HFFc6 (cell line): ENCODE measurements at regions not wholly inside any gene's neighbourhood (a gene's known extent, or its start where the extent isn't known, plus 50 kb on each side); places are given as distances from the start of the nearest gene placed in this dataset.

ENCODE experiments used
- DNase-seq: peaks from one replicate; pipeline ENCODE4 v3.0.0-alpha.2; 2018
- H3K27ac Mint-ChIP-seq: 2 replicates; pipeline ENCODE4 v1.8.0; 2020; ENCODE audit warnings: mild to moderate bottlenecking, mixed read lengths
- H3K27me3 Mint-ChIP-seq: 2 replicates; pipeline ENCODE4 v1.8.0; 2021; ENCODE audit warnings: mild to moderate bottlenecking, moderate library complexity, mixed read lengths; ENCODE audit not compliant: insufficient read depth
- H3K36me3 Mint-ChIP-seq: 2 replicates; pipeline ENCODE4 v1.8.0; 2021; ENCODE audit warnings: low read depth, mixed read lengths
- H3K4me1 Mint-ChIP-seq: 2 replicates; pipeline ENCODE4 v1.8.0; 2020; ENCODE audit warnings: low read depth, mixed read lengths
- H3K4me3 Mint-ChIP-seq: 2 replicates; pipeline ENCODE4 v1.8.0; 2020; ENCODE audit warnings: mild to moderate bottlenecking, moderate library complexity, mixed read lengths
- H3K9me3 Mint-ChIP-seq: 2 replicates; pipeline ENCODE4 v1.8.0; 2020; ENCODE audit warnings: mild to moderate bottlenecking, mixed read lengths
- TF ChIP-seq, protein P1 (sequence below): fragments of 200-600 bp; sonication (generic); IDR thresholded peaks from 2 replicates; pipeline ENCODE4 v1.5.0; 2021; ENCODE audit warnings: antibody characterized with exemption, mild to moderate bottlenecking

GRCh38 chr2:71934595-71935261 lies 212.9 kb downstream of the CYP26B1 start:
- H3K27ac Mint-ChIP-seq, result peak overlapping the region; percentile 90
- peaks cover 6% of the 10 kb centered on the region; the same call in 1 of the 2 replicates for H3K27me3 Mint-ChIP-seq
- no peak for DNase-seq
- no peaks in the 10 kb centered on the region for H3K9me3 Mint-ChIP-seq
- H3K4me3 Mint-ChIP-seq, result peak overlapping the region; percentile 47
- peaks cover 49% of the 10 kb centered on the region for H3K4me1 Mint-ChIP-seq
- TF ChIP-seq, protein P1, sequence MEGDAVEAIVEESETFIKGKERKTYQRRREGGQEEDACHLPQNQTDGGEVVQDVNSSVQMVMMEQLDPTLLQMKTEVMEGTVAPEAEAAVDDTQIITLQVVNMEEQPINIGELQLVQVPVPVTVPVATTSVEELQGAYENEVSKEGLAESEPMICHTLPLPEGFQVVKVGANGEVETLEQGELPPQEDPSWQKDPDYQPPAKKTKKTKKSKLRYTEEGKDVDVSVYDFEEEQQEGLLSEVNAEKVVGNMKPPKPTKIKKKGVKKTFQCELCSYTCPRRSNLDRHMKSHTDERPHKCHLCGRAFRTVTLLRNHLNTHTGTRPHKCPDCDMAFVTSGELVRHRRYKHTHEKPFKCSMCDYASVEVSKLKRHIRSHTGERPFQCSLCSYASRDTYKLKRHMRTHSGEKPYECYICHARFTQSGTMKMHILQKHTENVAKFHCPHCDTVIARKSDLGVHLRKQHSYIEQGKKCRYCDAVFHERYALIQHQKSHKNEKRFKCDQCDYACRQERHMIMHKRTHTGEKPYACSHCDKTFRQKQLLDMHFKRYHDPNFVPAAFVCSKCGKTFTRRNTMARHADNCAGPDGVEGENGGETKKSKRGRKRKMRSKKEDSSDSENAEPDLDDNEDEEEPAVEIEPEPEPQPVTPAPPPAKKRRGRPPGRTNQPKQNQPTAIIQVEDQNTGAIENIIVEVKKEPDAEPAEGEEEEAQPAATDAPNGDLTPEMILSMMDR, result no peak
- peaks cover 5% of the 10 kb centered on the region; the same call in 1 of the 2 replicates for H3K36me3 Mint-ChIP-seq

- 0 out of 2 replicates have a peak overlapping the region, but pooled peaks have one; percentile 57 for H3K27ac Mint-ChIP-seq
- peaks cover 5% of the 10 kb centered on the region; the same call in 1 of the 2 replicates for H3K36me3 Mint-ChIP-seq
- DNase-seq, result no peak
- TF ChIP-seq, protein P1, result no peak
- peaks cover 6% of the 10 kb centered on the region; the same call in 1 of the 2 replicates for H3K27me3 Mint-ChIP-seq
- no peak overlapping the region; the same call in 1 of the 2 replicates for H3K4me3 Mint-ChIP-seq
- peaks cover 49% of the 10 kb centered on the region for H3K4me1 Mint-ChIP-seq
- no peaks in the 10 kb centered on the region for H3K9me3 Mint-ChIP-seq
Measured at GRCh38 chr2:71934320-71934593, 213.4 kb downstream of the CYP26B1 start.

GRCh38 chr2:71933467-71934319 lies 214.0 kb downstream of the CYP26B1 start:
- H3K27me3 Mint-ChIP-seq, result peaks cover 6% of the 10 kb centered on the region; the same call in 1 of the 2 replicates
- DNase-seq, result peak; percentile 43
- peaks cover 49% of the 10 kb centered on the region for H3K4me1 Mint-ChIP-seq
- peak overlapping the region; percentile 57 for H3K27ac Mint-ChIP-seq
- TF ChIP-seq, protein P1, result peak; percentile 66
- peaks cover 1% of the 10 kb centered on the region; the same call in 1 of the 2 replicates for H3K36me3 Mint-ChIP-seq
- H3K9me3 Mint-ChIP-seq, result no peaks in the 10 kb centered on the region
- peak overlapping the region; percentile 11; the same call in 1 of the 2 replicates for H3K4me3 Mint-ChIP-seq

DNA sequence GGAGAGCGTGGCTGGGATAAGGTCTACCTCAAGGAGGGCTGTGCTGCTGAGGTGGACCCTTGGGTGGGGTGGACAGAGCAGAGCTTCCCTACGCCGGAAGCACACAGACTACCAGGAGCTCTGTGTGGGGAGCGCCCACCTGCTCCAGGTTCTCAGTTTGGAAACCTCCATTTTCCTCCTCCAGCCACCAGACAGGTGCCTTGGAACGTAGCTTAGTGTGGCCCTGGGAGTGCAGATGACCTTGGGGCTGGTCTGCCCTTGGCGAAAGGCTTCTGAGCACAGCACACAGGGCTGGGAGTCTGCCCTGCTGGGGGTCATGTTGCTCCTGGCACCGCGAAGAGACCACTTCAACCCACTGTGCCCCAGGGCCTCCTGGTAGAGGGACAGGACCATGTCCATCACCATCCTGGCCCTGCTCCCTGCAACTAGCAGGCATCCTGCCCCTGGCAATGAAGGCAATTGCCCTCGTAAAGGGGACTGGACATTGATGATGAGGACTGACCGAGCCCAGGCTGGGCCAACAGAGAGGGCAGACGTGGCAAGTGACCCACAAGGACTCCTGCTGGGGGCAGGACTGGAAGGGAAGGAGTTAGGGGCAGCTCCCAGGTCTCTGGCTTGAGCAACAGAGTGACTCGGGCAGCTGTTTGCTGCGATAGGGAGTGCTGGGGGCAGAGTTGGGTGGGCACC lies 214.7 kb downstream of the CYP26B1 start:
- H3K27ac Mint-ChIP-seq, result no peak overlapping the region
- H3K4me1 Mint-ChIP-seq, result peaks cover 49% of the 10 kb centered on the region
- no peak overlapping the region for H3K4me3 Mint-ChIP-seq
- no peaks in the 10 kb centered on the region for H3K36me3 Mint-ChIP-seq
- no peak for DNase-seq
- H3K27me3 Mint-ChIP-seq, result peaks cover 6% of the 10 kb centered on the region; the same call in 1 of the 2 replicates
- H3K9me3 Mint-ChIP-seq, result no peaks in the 10 kb centered on the region
- TF ChIP-seq, protein P1, result no peak

DNA sequence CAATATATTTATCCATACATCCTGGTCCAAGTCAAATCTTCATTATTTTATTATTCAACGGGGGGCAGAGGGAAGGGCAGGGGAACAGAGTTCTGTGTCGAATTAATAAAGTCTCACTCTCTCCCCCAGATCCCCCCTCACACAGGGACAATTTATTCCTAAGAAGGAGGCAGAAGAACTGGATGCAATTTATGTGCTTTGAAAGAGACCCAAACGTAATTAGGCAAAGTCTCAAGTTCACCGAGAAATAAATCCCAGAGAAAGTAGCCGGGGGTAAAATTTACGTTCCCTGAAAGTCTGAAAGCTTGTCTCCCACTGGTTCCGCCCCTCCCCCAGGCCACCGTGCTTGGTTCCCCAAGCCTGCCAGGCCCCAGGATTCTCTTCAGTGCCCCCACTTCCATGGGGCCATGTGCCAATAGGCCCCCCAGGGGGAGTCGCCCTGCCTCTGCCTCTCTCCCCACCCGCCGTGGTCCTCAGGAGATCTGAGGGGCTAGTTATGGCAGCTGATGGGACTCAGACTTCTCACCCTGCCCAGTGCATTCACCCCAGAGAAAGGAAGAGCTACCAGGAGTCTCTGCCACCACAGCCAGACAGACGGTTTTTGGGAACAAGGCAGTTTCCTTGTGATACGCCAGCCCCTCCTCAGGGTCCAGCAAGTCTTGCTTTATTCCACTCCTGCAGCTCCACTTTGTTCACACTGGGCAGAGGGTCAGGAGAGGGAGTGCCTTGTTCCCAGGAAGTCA lies 215.5 kb downstream of the CYP26B1 start:
- peaks cover 41% of the 10 kb centered on the region for H3K4me1 Mint-ChIP-seq
- H3K27me3 Mint-ChIP-seq, result peaks cover 6% of the 10 kb centered on the region; the same call in 1 of the 2 replicates
- H3K4me3 Mint-ChIP-seq, result no peak overlapping the region
- H3K9me3 Mint-ChIP-seq, result no peaks in the 10 kb centered on the region
- H3K36me3 Mint-ChIP-seq, result no peaks in the 10 kb centered on the region
- no peak overlapping the region for H3K27ac Mint-ChIP-seq
- TF ChIP-seq, protein P1, result no peak
- DNase-seq, result no peak
